ENCODE measurements at regions not wholly inside any gene's neighbourhood (a gene's known extent, or its start where the extent isn't known, plus 50 kb on each side); places are given as distances from the start of the nearest gene placed in this dataset.
A peak's percentile ranks its signal among the peaks of the same experiment; 100 is the strongest.
"Not testable (repeated sequence)": the region's sequence is repeated elsewhere in the genome, so short reads cannot be mapped to it uniquely, and the experiment has no call there.

GRCh38 chr4:34502086-34502485 lies 1742.2 kb downstream of the ARAP2 start:
- no peak for DNase-seq

- DNase-seq = not testable (repeated sequence)
Observed at GRCh38 chr4:34504731-34505130, 1739.6 kb downstream of the ARAP2 start.

DNA sequence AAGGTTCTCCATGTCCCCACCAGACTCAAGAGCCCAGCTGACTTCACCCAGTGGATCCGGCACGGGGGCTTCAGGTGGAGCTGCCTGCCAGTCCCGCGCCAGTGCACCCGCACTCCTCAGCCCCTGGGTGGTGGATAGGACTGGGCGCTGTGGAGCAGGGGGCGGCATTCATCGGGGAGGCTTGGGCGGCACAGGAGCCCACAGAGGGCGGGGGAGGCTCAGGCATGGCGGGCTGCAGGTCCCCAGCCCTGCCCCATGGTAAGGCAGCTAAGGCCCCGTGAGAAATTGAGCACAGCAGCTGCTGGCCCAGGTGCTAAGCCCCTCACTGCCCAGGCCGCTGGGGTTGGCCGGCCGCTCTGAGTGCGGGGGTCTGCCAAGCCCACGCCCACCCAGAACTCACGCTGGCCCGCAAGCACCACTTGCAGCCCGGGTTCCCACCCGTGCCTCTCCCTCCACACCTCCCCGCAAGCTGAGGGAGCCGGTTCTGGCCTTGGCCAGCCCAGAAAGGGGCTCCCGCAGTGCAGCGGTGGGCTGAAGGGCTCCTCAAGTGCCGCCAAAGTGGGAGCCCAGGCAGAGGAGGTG lies 1737.7 kb downstream of the ARAP2 start:
- DNase-seq = not testable (repeated sequence)

GRCh38 chr4:34512616-34513015 lies 1731.7 kb downstream of the ARAP2 start:
- DNase-seq = no peak

DNA sequence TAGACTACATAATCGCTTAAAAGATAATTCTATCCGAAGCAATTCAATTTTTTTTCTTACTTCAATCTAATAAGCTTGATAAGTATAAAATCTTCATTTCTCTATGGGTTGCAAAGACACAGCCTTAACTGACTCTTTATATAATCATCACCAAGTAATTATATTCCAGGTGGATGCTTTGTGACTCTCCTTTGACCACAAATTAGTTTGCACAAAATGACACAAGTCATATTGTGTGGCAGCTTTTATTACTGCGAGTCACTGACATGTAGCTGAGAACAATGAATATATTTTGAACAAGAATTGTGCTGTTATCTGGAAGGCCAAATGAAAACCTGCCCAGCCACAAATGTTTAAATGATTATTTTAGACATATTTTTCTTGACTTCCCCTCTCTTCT lies 1727.8 kb downstream of the ARAP2 start:
- DNase-seq = peak; percentile 22 to 82

- DNase-seq = peak; percentile 10 to 59
Observed at GRCh38 chr4:34534916-34535315, 1709.4 kb downstream of the ARAP2 start.

GRCh38 chr4:34566091-34566490 lies 1678.2 kb downstream of the ARAP2 start:
- peak in 1 of 2 experiments; percentile 42 for DNase-seq

DNA sequence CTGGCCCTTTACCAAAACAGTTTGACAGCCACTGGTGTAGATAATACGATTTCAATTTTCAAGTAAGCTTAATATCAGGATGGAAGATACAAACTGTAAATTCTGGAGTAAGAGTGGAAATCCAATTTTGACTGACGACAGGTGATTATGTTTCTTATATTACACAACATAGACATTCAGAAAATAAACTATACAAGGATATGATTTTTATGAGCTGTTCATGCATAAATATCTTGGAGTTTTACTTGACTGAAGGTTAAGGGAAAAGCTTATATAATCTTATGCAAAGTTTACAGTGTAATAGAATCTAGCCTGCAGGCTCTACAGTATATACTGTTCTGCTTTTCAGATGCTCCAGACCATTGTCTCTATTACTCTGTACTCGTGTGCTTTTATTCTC lies 1672.3 kb downstream of the ARAP2 start:
- DNase-seq = no peak

DNA sequence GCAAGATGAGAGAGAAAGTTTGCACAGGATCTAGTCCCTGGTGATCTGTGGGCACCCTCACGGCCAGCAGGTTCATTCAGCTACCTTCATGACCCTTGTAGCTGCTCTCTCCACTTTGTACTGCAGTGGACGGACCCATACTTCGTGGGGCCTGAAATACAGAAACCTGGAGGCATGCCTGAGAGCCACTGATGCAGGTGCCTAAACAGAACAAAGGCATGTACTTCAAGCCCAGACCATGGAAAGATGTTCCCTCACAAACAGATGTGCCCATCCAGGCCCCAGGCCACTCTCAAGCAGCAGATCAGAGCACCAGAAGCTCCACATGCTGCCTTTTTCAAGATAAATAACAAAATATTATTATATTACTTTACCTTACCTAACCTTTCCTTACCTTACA lies 1629.0 kb downstream of the ARAP2 start:
- DNase-seq = no peak

GRCh38 chr4:34619531-34620162 lies 1624.7 kb downstream of the ARAP2 start:
- DNase-seq = peak in 1 of 2 experiments; percentile 10

DNA sequence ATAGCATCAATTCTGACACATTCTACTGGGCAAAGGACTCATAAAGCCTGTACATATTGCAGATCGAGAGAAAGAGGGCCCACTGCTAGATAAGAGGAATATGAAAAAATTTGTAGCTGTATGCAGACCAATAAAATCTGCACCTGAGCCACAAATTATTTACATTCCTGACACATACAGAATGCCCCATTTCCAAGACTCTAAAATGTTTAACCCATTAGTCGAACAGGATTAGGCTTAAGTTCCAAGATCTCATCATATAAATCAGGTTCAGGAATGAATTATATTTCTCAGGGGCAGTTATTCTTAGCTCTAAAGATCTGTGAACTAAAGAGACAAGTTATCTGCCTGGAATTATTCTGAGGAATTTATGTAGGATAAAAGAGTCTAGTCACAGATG lies 1615.8 kb downstream of the ARAP2 start:
- DNase-seq = no peak

- DNase-seq = no peak
Observed at GRCh38 chr4:34629451-34629850, 1614.9 kb downstream of the ARAP2 start.

- DNase-seq = no peak
Observed at GRCh38 chr4:34633241-34633640, 1611.1 kb downstream of the ARAP2 start.

- DNase-seq = no peak
Observed at GRCh38 chr4:34636623-34637022, 1607.7 kb downstream of the ARAP2 start.

DNA sequence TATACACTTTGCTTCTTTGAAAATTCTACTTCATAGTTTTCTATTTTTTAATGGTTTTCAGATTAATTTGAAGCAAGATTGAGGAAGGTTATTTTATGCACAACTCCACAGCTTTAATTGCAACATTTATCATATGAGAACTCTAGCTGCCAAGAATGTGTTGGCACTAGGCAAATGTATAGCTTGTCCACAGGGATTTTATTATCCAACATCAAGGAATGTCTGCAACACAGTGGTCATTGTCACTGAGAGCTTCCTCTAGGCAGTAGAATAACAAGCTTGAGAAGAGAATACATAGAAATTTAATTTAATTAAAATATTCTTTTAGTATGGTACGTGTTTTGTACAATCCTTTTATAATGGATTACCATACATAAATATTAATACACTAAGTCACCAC lies 1600.8 kb downstream of the ARAP2 start:
- DNase-seq = no peak

DNA sequence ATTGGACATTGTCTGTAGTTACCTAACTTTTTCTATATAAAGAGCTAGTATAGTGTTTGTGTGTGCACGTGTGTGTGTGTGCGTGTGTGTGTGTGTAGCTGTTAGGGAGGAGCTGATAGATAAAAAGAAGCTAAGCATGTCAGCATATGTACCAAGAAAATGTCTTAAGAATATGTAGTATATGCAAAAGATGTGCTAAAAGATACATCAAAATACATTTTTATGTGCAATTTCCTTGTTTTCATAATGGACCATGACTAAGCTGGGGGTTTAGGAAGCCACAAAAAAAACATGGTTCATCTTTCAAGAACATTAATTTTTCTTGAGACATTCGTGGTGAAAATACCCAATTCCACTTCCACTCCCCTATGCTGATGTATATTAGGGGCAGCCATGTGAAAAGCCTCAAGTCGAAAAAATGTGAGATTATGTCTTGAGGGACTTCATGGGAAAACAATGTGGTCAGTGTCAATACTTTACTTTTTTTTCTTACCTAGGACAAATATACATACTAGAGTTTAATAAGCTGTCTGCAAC lies 1599.7 kb downstream of the ARAP2 start:
- DNase-seq = no peak

DNA sequence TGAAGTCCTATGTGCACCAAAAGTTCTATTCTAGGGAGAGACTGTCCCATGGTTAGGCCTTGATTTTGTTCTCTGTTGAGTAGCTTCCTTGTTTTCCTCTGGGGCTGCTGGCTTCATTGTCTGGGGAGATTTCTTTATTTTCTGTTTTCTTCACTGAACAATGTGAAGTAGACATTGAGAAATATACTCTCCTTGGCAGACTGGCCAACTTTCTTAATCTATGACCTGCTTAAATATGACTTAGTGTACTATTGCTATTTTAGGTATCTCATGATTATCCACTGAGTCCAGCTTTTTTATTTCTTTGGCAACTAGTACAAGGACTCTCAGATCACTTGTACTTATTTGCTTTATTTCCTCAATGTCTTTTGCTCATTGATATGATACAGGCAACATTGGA lies 1594.6 kb downstream of the ARAP2 start:
- no peak for DNase-seq

DNA sequence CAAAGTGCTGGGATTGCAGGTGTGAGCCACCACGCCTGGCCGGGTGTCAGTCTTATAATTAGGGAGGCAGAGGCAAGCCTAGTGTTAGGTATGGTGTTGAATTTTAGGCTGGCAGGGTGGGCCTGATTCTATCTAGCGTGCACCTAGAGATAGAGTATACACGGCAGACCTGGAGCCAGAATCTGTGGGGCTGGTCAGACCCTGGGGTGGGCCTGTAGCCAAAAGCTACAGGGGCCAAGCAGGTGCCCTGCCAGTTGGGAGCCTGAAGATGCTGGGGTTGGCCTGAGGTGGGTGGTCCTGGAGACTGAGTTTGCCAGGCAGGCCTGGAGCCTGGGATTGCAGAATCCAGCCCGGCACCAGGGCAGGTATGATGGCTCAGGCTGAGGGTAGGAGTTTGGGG lies 1580.3 kb downstream of the ARAP2 start:
- DNase-seq = no peak

- DNase-seq = peak in 1 of 2 experiments; percentile 5
Observed at GRCh38 chr4:34676400-34676799, 1567.9 kb downstream of the ARAP2 start.

GRCh38 chr4:34678431-34678830 lies 1565.9 kb downstream of the ARAP2 start:
- no peak for DNase-seq

GRCh38 chr4:34679228-34679627 lies 1565.1 kb downstream of the ARAP2 start:
- no peak for DNase-seq

- DNase-seq = no peak
Observed at GRCh38 chr4:34709564-34709963, 1534.8 kb downstream of the ARAP2 start.

DNA sequence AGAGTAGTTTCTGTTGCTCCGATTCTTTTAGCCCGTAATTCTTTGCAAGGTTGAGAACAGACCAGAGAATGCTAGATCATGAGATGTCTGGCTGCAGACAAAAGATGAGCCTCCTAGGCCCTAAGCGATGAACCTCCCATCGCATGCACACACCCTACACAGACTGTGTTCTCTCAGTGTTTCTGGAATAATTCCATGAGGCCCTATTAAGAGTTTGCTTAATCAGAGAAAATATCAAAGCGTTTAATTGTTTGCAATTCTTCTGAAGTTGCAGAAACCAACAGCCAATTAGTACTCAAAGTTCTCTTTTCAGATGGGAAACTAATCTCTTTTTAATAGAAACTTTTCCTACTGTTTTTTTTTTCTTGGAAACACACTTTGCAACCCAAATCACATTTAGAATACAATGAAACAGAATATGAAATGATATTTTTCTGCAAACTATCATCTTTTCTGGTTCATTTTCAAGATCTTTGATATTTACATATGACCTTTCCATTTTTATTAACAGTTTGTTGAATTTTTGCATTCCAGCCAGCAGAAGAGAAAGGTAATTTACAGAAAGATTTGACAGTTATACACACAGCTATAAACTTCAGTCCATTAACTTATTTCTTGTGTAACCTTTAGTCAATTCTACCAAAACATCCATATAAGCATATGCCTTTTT lies 1525.6 kb downstream of the ARAP2 start:
- no peak for DNase-seq

DNA sequence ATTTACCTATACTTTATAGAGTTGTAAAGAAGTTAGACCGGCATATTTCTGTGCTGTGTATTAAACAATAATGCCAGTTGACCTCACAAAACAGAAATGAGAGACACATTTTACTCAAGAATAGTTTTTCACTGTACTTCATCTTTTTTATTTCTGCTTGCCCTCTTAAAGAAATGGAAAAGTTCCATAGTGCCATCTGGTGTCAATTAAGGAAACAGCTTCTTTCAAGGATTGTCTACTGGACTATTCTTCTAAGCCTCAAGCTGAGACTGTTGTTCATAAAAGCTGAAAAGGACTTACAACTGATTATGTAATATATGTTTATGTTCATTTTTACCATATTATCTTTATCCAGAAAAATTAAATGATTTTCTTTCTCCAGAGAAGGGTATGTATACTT lies 1523.7 kb downstream of the ARAP2 start:
- DNase-seq = peak; percentile 39 to 57
